Prostate gland (tissue), 2 donors: ENCODE measurements at regions not wholly inside any gene's neighbourhood (a gene's known extent, or its start where the extent isn't known, plus 50 kb on each side); places are given as distances from the start of the nearest gene placed in this dataset.

Source experiments
- CTCF ChIP-seq, 4 experiments: fragments of 200-600 bp in 2 of 4; fragments of 450-650 bp in 2 of 4; sonication (generic) in 2 of 4; IDR thresholded peaks; 1 replicate in 3 of 4; 2 replicates in 1 of 4; pipeline ENCODE4 v1.5.1; 2016 to 2019; ENCODE audit warnings: antibody characterized with exemption in 4 of 4, mild to moderate bottlenecking in 2 of 4, moderate library complexity in 2 of 4
- POLR2A ChIP-seq: fragments of 450-650 bp; IDR thresholded peaks from one replicate; pipeline ENCODE4 v1.6.1; 2016; ENCODE audit warnings: antibody characterized with exemption, mild to moderate bottlenecking
- POLR2AphosphoS5 ChIP-seq: sonication (generic); formaldehyde crosslinking; IDR thresholded peaks from one replicate; pipeline ENCODE4 v1.6.1; 2017; ENCODE audit warnings: antibody characterized with exemption

GRCh38 chr20:47412083-47412482, 55.6 kb upstream of the ZMYND8 start:
- no peak for TF ChIP-seq CTCF (IDR thresholded peaks at IDR 0.05)
- no peak for TF ChIP-seq POLR2A
- TF ChIP-seq POLR2AphosphoS5, result no peak
